ENCODE measurements at regions not wholly inside any gene's neighbourhood (a gene's known extent, or its start where the extent isn't known, plus 50 kb on each side); places are given as distances from the start of the nearest gene placed in this dataset.

GRCh38 chr2:156009293-156009692 is 323.2 kb downstream of the NR4A2 start:
- Histone ChIP-seq H3K4me1 (no peaks in the 10 kb centered on the region), H3K9me3 (no peaks in the 10 kb centered on the region), H3K27ac (no peak overlapping the region), H3K36me3 (no peaks in the 10 kb centered on the region), H3K9ac (ENCODE audit: low read depth in 2 of 2, low read length in 2 of 2) (no peak overlapping the region), H3K27me3 (no peaks in the 10 kb centered on the region), H3K4me3 (no peak overlapping the region)
- no peak for DNase-seq
- intact Hi-C loops (cut with DNase I) = no loop called here
- TF ChIP-seq CTCF (IDR thresholded peaks at IDR 0.05) = no peak

- no peak for DNase-seq
- H3K4me3 ChIP-seq = no peak overlapping the region
- H3K4me1 ChIP-seq = no peaks in the 10 kb centered on the region
- intact Hi-C loops (cut with DNase I) = no loop called here
- no peak overlapping the region for H3K27ac ChIP-seq
- H3K9me3 ChIP-seq = no peaks in the 10 kb centered on the region
- H3K27me3 ChIP-seq = no peaks in the 10 kb centered on the region
- TF ChIP-seq CTCF (IDR thresholded peaks at IDR 0.05) = no peak
- H3K9ac ChIP-seq (ENCODE audit: low read depth in 2 of 2, low read length in 2 of 2) = no peak overlapping the region
- H3K36me3 ChIP-seq = no peaks in the 10 kb centered on the region
Observed at GRCh38 chr2:156006721-156007618, 325.6 kb downstream of the NR4A2 start.

- Histone ChIP-seq H3K9ac (ENCODE audit: low read depth in 2 of 2, low read length in 2 of 2) (no peak overlapping the region), H3K36me3 (no peaks in the 10 kb centered on the region), H3K27ac (no peak overlapping the region), H3K4me1 (no peaks in the 10 kb centered on the region), H3K9me3 (no peaks in the 10 kb centered on the region), H3K27me3 (no peaks in the 10 kb centered on the region), H3K4me3 (no peak overlapping the region)
- intact Hi-C loops (cut with DNase I) = no loop called here
- DNase-seq = no peak
- TF ChIP-seq CTCF (IDR thresholded peaks at IDR 0.05) = no peak
Observed at GRCh38 chr2:156005999-156006712, 326.4 kb downstream of the NR4A2 start.

- DNase-seq = no peak
- no peak overlapping the region for H3K9ac ChIP-seq (ENCODE audit: low read depth in 2 of 2, low read length in 2 of 2)
- intact Hi-C loops (cut with DNase I) = no loop called here
- H3K9me3 ChIP-seq = no peaks in the 10 kb centered on the region
- no peaks in the 10 kb centered on the region for H3K4me1 ChIP-seq
- H3K27ac ChIP-seq = no peak overlapping the region
- TF ChIP-seq CTCF (IDR thresholded peaks at IDR 0.05) = no peak
- no peak overlapping the region for H3K4me3 ChIP-seq
- H3K36me3 ChIP-seq = no peaks in the 10 kb centered on the region
- H3K27me3 ChIP-seq = no peaks in the 10 kb centered on the region
Observed at GRCh38 chr2:156005531-156005930, 327.0 kb downstream of the NR4A2 start.

GRCh38 chr2:156004459-156004858 is 328.1 kb downstream of the NR4A2 start:
- intact Hi-C loops (cut with DNase I) = no loop called here
- TF ChIP-seq CTCF (IDR thresholded peaks at IDR 0.05) = no peak
- Histone ChIP-seq H3K9me3 (no peaks in the 10 kb centered on the region), H3K27ac (no peak overlapping the region), H3K36me3 (no peaks in the 10 kb centered on the region), H3K4me3 (no peak overlapping the region), H3K4me1 (no peaks in the 10 kb centered on the region), H3K9ac (ENCODE audit: low read depth in 2 of 2, low read length in 2 of 2) (no peak overlapping the region), H3K27me3 (no peaks in the 10 kb centered on the region)
- DNase-seq = no peak
